ENCODE measurements at regions not wholly inside any gene's neighbourhood (a gene's known extent, or its start where the extent isn't known, plus 50 kb on each side); places are given as distances from the start of the nearest gene placed in this dataset.
"Not testable (repeated sequence)": the region's sequence is repeated elsewhere in the genome, so short reads cannot be mapped to it uniquely, and the experiment has no call there.

- DNase-seq: no peak
Measured at GRCh38 chr6:97697456-97697855, 414.4 kb upstream of the MMS22L start.

- DNase-seq: no peak
Measured at GRCh38 chr6:97701801-97702200, 418.8 kb upstream of the MMS22L start.

GRCh38 chr6:97702248-97702647, 419.2 kb upstream of the MMS22L start:
- DNase-seq: no peak

- no peak for DNase-seq
Measured at GRCh38 chr6:97703661-97704060, 420.6 kb upstream of the MMS22L start.

GRCh38 chr6:97705568-97705967, 422.6 kb upstream of the MMS22L start:
- DNase-seq: no peak

- no peak for DNase-seq
Measured at GRCh38 chr6:97712751-97713150, 429.7 kb upstream of the MMS22L start.

GRCh38 chr6:97714772-97715171, 431.8 kb upstream of the MMS22L start:
- DNase-seq: no peak

GRCh38 chr6:97717086-97717485, 434.1 kb upstream of the MMS22L start:
- DNase-seq: no peak

GRCh38 chr6:97726378-97726777, 443.4 kb upstream of the MMS22L start:
- no peak for DNase-seq

GRCh38 chr6:97732045-97732444, 449.0 kb upstream of the MMS22L start:
- DNase-seq: no peak

GRCh38 chr6:97757575-97757974, 474.6 kb upstream of the MMS22L start:
- no peak for DNase-seq

- DNase-seq: no peak
Measured at GRCh38 chr6:97765461-97765860, 482.4 kb upstream of the MMS22L start.

GRCh38 chr6:97771372-97771771, 488.4 kb upstream of the MMS22L start:
- DNase-seq: no peak

GRCh38 chr6:97775012-97775411, 492.0 kb upstream of the MMS22L start:
- no peak for DNase-seq

- DNase-seq: no peak
Measured at GRCh38 chr6:97778290-97779038, 495.4 kb upstream of the MMS22L start.

- DNase-seq: not testable (repeated sequence)
Measured at GRCh38 chr6:97779039-97779766, 496.2 kb upstream of the MMS22L start.

GRCh38 chr6:97790926-97791590, 508.0 kb upstream of the MMS22L start:
- no peak for DNase-seq

GRCh38 chr6:97805596-97805995, 522.6 kb upstream of the MMS22L start:
- no peak for DNase-seq

- DNase-seq: no peak
Measured at GRCh38 chr6:97812940-97813339, 529.9 kb upstream of the MMS22L start.

GRCh38 chr6:97813889-97814567, 531.0 kb upstream of the MMS22L start:
- no peak for DNase-seq

- DNase-seq: no peak
Measured at GRCh38 chr6:97815301-97815812, 532.3 kb upstream of the MMS22L start.

- no peak for DNase-seq
Measured at GRCh38 chr6:97816526-97816925, 533.5 kb upstream of the MMS22L start.

GRCh38 chr6:97819710-97820109, 536.7 kb upstream of the MMS22L start:
- DNase-seq: no peak

Measured in NCI-H1417 treated with DMSO at 0.1 percent for 48 hours (cell line).